ENCODE measurements at regions not wholly inside any gene's neighbourhood (a gene's known extent, or its start where the extent isn't known, plus 50 kb on each side); places are given as distances from the start of the nearest gene placed in this dataset.

DNA sequence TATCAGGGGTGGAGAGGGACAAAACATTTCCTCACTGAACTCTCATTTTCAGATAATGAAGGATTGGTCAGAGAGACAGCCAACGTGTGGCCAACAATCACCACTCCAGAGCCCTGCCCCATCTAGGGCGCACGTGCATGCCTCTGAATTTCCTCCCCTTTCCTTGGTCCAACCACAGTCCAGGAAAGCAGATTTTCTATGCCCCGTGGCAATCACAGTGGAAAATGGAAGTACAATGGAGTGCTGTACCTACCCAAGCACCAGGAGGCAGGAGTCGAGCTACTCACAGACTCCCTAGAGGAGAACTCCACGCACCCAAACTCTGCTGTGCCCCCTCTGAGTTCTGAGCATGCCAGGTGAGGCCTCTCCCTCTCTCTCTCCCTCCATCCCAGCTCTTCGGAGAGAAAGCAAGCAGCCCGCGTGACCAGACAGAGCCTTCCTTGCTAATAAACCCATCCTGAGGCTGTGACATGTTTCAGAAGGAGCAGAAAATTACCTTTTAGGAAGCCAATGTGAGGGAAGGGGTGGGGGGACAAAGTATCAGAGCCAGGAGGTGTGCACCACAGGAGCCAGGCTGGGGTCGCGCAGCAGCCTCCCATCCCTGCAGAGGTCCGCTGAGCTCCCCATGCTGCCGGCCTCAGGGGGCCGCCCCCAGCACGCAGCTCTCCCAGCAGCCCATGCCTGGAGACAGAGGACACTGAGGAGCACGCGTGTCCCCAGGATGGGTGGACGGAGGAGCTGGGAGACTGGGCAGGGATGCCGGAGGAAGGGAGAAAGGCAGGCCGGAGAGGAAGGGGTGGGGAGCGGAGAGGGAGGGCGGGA, 73.4 kb downstream of the PITPNM2 start:
- DNase-seq (ENCODE audit: low spot score): no peak

DNA sequence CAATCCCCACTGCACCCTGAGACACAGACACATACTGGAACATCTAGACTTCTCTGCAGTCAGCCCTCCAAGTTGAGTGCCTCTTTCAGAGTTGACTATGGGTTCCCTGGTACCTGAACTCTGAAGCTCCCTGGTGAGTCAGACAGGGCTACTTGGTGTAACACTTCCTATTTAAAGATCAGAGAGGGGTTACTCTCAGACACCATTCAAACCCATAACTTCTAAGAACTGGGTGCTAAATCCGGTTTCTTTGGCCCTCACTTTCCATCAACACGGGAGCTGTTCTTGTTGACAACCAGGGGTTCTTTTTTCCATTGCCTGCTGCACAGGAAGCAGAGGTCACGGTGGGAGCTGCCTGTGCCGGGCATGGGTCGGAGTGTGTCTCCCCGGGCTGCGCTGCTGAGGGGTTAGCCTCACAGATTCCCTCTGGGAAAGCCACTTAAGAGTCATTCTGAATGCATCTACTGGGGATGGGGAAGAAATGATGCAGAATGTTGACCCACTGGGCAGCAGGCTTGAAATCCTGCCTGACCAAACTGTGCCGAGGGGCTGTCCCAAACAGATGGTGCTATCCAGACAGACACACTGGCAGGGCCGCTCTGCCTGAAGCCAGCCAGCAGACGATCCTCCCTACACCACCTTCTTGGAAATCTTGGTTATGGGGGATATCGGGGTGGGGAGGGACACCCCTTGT, 74.1 kb downstream of the PITPNM2 start:
- DNase-seq (ENCODE audit: low spot score): no peak

DNA sequence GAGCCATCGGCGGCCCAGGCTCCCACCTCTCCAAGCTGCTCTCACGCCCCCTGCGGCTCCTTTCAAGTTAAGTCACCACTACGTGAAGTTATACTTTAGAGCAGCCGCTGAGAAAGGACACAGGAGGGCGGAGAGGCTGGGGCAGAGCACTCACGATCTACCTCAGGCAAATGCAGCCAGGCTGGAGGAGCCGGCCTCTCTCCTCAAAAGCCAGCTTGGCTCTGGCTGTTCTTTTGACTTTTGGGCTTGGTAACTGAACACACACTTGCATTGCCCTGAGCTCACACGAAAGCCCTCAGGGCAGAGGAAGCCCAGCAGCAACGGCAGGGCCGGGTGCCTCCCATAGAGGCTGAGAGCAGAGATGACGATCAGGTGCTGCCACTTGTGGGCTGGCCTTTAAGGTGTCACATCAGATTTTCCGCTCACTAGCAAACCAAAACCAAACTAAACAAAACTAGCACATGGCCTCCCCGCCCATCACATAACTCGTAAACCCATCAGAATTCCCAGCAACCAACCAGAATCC, 75.2 kb downstream of the PITPNM2 start:
- no peak for DNase-seq (ENCODE audit: low spot score)

DNA sequence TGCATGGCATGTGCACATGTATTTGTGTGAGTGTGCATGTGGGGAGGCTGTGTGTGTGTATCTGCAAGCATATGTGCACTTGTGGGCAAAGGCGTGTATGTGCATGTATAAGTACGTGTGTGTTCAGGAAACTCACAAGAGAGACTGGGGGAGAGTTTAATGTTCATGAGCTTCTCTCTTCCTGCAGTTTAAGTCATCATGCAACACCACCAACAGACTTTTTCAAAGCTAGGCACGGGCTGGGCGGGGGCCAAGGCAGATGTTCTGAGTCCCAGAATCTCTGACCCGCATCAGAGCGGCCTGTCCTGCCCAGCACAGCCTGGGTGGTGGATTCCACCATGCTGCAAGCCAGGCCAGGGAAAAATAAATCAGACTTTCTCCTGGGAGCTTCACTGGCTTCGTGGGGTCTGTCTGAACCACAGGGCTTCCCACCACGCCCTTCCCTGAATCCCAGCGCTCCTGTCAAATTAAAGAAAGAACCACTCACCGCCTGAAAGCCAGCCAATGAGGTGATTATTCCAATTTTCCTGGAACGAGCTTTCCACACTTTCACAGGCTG, 75.7 kb downstream of the PITPNM2 start:
- no peak for DNase-seq (ENCODE audit: low spot score)

DNA sequence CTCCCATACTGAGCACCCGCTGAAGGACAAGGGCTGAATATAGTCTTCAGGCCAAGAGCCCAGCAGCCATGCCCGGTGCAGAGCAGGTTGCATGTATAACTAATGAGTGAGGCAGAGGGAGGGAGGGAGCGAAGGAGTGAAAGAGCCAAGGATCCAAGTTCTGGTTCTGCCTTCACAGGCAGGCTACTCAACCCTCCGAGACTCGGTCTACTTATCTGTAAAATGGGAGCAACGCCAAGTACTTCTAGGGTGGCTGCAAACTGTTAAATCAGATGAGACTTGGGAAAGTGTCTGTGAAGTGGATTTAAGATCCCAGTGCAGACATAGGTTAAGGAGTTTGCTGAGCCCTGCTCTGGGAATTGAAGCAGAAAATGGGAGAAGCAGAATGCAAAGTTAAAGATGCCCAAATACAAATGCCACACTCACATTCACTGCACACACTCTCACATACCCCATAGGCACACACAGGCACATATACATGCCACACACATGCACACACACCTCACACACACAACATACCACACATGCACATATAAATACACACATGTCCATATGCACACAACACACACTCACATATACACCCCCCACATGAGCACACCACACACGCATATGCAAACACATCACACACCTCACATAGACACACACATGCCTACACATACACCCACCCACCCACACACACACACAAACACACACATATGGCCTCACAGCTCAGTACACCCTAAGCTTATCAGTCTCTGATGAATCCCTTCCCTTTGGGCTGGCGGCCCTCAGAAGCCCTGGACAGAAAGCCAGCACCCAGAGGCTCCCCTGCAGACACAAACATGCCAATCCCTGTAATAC, 76.7 kb downstream of the PITPNM2 start:
- no peak for DNase-seq (ENCODE audit: low spot score)

DNA sequence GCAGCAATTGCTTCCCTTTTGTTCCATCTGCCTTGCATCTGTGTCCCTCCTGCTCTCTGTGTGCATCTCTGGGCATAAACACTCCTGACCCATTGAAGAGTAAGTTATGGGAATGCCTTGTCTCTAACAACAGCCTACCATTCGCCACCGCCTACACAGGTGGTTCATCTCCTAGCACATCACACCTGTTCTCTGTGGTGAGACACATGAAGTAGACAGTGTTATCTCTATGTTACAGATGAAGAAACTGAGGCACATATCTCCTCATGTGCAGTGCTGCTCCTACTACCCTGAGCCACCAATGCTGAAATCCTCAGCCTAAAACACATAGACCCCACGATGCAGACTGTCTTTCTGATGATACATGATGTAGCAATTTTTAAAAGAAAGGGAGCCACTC, 77.6 kb downstream of the PITPNM2 start:
- DNase-seq (ENCODE audit: low spot score): no peak

DNA sequence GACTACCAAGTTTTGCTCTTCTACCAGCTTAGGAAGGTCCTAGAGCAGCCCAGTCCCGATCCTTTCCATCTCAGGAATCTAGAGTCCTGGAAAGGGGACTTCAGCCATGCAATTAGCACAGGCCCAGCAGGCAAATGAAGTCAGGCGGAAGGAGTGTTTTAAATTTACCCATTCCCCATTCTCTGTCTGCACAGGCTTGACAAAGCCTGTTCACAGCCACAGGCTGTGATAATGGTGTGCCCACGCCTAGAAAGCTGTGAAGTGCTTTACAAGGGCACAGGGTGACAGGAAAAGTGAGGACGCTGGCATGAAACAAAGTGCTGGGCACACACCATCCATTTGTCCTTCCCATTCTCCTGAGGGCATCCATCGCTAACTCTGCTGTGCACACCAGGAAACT, 79.0 kb downstream of the PITPNM2 start:
- no peak for DNase-seq (ENCODE audit: low spot score)

DNA sequence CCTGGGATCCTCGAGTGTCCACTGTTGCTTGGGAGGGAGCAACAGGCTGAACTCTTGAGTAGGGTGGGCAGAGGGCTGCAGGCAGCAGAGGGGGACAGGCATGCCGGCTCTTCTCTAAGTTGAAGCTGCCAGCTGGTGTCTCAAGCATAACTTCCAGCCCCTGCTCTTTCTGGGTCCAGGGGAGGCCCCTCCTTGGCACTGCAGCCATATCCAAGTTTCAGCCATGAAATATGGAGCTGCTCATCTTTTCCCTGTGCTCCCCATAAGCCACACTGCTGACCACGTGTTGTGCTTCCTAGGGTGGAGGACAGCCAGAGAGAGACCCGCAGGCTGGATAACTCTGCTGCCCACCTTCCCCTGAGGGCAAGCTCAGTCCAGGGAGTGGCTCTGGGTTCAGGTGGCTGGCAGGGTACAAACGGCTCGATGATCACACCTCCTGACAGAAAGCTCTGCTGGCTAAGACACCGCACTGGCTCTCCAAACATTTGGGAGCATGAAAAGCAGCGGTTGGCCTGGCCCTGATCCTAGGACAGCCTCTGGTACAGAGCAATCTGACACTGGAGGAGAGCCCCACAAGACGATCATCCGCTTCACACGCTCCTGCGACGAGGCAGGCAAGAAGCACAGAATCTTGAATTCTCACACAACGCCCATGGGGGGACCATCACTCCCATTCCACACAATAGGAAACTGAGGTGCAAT, 79.6 kb downstream of the PITPNM2 start:
- no peak for DNase-seq (ENCODE audit: low spot score)

DNA sequence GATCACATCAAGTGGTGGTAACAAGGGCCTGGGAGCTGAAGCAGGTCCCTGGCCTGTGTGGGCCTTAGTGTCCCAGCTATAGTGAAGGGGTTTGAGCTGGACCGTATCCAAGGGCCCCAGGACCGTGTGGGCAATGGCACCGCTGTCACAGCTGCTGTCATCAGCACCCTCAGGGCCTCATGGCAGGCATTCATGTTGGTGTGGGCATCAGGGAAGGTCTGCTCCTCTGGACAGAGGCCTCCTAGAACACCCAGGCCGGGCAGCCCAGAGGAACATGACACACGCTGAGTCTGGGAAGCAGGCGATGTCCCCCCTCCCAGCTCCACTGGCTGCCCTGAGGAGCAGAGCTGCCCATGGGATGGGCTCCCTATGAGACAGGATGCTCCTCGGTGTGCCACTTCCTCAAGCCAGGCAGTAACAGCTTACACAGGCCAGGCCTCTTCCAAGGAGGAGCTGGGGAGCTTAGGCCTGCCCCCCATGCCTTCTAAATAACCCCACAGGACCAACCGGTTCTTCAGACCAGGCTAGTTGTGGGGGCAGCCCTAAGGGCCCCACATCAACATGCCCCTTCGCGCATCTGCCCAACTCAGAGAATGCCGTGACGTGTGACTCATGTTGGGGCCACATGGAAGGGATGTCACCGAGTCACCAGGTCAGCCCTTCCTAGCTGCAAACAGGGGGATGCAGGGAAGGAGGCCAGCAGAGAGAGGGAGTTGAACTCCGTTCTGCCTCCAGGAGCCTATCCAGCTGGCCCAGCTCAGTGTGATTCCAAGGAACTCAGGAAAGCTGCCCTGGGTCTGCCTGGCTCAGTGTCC, 80.4 kb downstream of the PITPNM2 start:
- no peak for DNase-seq (ENCODE audit: low spot score)

DNA sequence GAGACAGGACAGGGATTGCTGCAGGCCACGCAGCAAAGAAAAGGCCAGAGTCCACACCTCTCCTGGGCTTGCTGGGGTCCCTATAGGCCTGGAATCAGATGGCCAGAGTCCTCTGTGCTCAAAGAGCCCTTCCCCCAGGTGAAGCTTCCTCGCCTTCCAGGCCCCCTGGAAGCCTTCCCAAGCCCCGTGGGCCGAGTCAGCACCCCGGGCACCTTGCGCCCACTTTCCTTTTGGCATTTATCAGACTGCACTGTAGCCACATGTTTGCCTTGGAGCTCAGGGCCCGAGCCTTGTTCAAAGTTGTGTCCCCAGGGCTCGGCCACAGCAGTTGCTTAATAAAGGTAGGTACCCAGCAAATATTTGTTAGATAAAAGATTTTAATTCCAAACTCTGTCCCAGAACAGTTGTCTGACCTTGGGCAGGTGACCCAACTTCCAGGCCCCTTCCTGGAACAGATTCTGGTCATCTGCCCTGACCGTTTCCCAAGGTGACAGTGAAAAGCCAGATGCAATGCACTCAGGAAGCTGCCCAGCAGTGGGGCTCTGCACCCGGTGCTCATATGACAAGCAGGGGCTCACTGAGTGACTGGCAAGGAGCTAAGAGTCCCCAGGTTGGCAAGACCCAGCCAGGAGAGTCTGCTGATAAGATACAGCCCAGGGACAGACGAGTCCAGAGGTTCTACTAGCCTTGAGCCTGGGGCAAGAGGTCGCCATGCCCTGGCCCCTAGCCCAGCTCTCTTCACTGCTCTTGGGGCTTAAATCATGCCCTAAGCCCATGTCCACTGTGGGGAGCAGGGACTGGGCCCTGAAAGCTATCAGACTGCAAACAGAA, 81.2 kb downstream of the PITPNM2 start:
- no peak for DNase-seq (ENCODE audit: low spot score)

DNA sequence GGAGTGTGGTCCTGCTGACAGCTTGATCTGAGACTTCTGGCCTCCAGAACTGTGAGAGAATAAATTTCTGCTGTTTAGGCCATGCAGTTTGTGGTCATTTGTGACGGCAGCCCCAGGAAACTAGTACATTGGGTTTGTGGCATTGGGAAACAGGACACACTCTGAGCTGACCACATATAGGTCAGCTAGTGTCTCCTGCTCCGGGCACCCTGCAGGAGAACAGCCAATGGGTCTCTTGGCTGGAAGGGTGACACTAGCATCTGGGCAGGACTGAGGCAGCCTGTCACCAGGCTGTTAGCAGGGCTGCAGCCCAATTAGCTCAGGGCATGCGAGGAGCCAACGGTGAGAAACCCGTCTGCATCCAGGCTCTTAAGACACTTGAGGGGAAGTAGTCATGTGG, 83.2 kb downstream of the PITPNM2 start:
- DNase-seq (ENCODE audit: low spot score): no peak

DNA sequence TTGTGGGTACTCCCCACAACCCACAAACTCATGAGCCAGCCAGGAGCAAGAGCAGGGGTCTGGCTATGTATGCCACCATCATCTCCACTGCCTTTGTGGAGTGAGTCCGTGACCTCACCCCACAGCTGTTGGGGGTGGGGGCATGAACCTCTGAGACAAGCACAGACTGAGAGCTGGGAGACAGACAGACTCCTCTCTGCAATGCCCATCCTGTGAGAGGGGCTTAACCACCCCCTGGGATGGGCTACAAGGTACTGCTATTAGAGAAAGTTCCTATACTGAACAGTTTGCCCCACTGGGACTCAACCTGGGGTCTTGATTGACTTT, 84.5 kb downstream of the PITPNM2 start:
- no peak for DNase-seq (ENCODE audit: low spot score)

DNA sequence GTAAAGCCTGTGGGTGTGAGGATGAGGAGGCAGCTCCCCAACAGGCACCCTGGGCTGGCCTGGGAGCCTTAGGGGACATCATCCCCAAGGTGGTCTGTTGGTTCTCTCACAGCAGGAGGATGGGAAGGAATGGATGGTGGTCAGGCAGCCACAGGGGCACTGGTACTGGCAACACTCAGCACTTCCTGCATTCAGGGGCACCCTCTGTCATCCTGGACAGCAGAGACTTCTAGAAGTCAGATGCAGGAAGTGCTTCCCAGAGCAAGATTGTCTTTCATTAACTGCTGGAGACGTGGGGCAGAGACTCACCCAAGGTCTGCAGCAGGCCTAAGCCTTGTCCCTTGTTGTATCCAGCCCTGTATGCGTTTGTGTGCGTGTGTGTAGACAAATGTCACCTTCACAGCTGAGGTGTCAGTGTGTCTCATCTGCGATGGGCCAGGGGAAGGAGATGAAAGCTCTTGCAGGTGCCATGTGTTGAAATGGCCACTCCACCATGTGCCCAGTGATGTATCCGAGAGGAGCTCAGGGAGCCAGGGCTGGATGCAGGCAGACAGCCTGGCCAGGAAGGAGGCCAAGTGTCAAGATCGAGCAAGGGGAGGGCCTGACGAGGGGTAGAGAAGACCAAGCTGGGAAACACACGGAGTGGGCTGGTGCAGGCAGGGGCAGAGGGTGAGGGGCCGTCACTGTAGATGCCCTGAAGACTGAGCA, 85.1 kb downstream of the PITPNM2 start:
- no peak for DNase-seq (ENCODE audit: low spot score)

DNA sequence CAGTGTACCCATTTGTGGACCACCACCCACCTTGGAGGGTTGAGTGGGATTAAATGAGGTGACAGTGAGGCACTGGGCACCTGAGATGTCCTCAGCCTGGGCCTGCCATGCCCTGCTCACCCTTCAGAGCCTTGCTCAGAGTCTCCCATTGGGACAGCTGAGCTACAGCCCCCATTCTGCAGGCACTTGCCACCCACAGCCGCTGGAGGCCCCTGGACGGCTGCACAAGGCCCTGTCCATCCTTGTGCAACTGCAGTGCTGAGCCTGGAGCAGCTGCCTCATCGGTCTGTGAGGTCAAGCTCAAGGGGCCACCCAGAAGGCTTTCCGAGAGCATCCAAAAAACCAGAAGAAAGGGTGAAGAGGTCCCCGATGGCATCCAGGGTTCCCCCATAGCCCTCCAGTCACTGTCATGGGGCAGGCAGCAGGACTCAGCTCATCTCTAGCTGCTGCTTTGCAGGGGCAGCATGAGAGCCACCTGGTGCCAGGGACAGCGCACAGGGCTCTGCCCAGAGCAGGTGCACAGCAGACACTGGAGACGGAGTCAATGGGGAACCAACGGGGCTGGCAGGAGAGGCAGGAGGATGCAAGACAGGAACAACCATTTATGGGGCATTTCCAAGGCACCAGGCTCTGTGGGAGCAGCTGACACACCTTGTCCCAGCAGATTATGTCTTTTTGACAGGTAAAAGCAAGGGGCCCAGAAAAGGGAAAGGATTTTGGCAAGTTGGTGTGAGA, 84.6 kb downstream of the ARL6IP4 start:
- no peak for DNase-seq (ENCODE audit: low spot score)

DNA sequence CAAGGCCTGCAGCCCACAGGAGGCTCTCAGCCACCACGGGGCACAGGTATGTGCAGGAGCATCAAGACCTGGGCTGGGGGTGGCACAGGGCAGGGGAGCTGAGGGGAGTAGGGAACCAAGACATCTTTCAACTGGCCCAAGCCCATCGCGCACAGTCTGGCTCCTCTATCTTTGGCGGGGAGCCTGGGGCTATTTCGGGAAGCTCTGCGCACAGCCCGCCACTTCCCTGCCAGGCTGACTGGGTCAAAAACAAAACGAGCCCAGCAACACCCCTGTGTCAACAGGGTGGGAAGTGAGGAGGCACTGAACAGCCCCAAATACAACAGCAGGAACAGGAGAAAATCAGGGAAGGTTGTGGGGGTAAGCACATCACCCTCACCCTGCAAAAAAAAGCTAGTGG, 83.9 kb downstream of the ARL6IP4 start:
- no peak for DNase-seq (ENCODE audit: low spot score)

DNA sequence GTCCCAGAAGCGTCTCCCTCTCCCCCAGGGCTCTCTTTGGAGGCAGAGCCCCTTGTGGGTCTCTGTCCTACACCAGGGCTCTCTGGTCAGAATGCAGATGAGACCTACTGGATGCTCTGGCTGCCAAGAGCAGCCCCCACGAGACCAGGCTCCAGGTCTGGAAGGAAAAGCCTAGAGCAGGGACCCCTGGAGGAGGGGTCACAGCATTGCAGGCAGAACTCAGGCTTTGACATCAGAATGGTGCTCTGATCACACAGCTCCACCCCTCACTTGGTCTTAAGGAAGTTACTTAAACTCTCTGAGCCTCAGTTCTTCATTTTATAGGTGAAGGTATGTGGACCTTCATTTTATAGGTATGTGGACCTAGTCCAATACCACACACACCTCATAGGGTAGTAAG, 83.1 kb downstream of the ARL6IP4 start:
- no peak for DNase-seq (ENCODE audit: low spot score)

DNA sequence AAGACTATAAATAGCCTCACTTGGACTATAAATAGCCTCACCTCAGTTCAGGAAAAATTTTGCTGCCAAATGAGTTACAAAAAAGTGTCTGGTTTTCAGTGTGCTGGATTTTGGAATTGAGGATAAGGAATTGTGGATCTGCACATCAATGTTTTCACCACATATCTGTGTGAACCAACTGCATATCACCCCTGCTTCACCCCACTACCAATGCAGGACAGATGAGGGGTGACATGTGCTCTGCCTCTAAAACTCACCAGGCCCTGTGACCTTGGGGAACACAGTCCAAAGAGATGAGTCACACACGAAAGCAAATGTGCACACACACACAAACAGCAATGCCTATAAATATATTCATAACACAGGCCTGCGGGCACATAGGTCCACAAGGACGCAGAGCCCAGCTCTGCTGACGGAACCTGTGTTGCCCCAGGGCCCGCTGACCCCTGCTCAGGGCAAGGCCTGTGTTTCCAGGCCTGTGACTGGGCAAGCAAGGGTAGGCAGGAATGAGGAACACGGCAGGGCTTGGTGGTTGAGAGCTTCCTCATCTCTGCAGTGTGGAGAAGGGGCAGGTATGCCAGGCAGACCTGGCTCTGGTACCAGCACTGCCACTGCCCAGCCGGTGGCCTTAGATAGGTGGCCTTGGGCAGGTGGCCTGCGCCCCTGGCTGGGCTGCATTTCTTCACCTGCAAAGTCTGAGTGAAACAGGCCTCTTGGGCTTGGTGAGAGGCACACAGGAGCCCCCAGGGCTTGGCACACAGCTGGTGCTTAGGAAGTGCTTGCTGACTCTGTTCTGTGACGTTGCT, 82.4 kb downstream of the ARL6IP4 start:
- no peak for DNase-seq (ENCODE audit: low spot score)
